Choroid plexus epithelial cell (primary cell): ENCODE measurements at regions not wholly inside any gene's neighbourhood (a gene's known extent, or its start where the extent isn't known, plus 50 kb on each side); places are given as distances from the start of the nearest gene placed in this dataset.

Source experiments
- DNase-seq: peaks from one replicate; pipeline ENCODE4 v3.0.0-alpha.2; 2010; ENCODE audit warnings: low read depth
- H3K4me3 ChIP-seq: 2 replicates; pipeline ENCODE4 v1.5.1; 2011; ENCODE audit warnings: low read depth, mild to moderate bottlenecking, control low read depth, low read length, moderate library complexity
- TF ChIP-seq, protein P1 (sequence below): conservative IDR thresholded peaks from 2 replicates; pipeline ENCODE4 v1.5.1; 2011; ENCODE audit warnings: low read depth, mild to moderate bottlenecking, control low read depth, inconsistent platforms, low read length, moderate library complexity

GRCh38 chr21:16159213-16159970, 429.6 kb downstream of the USP25 start:
- TF ChIP-seq, protein P1, sequence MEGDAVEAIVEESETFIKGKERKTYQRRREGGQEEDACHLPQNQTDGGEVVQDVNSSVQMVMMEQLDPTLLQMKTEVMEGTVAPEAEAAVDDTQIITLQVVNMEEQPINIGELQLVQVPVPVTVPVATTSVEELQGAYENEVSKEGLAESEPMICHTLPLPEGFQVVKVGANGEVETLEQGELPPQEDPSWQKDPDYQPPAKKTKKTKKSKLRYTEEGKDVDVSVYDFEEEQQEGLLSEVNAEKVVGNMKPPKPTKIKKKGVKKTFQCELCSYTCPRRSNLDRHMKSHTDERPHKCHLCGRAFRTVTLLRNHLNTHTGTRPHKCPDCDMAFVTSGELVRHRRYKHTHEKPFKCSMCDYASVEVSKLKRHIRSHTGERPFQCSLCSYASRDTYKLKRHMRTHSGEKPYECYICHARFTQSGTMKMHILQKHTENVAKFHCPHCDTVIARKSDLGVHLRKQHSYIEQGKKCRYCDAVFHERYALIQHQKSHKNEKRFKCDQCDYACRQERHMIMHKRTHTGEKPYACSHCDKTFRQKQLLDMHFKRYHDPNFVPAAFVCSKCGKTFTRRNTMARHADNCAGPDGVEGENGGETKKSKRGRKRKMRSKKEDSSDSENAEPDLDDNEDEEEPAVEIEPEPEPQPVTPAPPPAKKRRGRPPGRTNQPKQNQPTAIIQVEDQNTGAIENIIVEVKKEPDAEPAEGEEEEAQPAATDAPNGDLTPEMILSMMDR = no peak
- no peak overlapping the region for H3K4me3 ChIP-seq
- DNase-seq = no peak

DNA sequence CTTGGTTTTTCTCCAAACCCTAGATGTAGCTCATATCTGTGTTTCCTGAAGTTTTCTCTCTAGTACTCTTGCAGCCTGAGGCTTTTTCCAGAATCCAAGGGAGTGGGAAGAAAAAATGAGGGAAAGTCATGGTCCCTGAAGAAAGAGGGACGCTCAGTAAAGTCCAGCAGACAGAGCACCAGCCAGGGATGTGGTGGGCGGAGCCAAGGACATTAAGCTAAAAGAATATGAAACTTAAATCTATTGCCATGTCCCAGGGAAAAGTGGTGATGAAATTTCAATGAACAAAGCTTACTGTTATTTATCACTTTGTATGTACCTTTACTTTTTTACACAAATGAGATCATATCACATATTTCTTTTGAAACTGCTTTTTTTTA, 430.2 kb downstream of the USP25 start:
- TF ChIP-seq, protein P1 = no peak
- H3K4me3 ChIP-seq = no peak overlapping the region
- DNase-seq = no peak

- TF ChIP-seq, protein P1 = no peak
- DNase-seq = no peak
- H3K4me3 ChIP-seq = no peak overlapping the region
Observed at GRCh38 chr21:16162953-16163352, 433.2 kb downstream of the USP25 start.

- TF ChIP-seq, protein P1 = no peak
- H3K4me3 ChIP-seq = no peak overlapping the region
- peak; percentile 50 for DNase-seq
Observed at GRCh38 chr21:16169102-16169511, 439.3 kb downstream of the USP25 start.

DNA sequence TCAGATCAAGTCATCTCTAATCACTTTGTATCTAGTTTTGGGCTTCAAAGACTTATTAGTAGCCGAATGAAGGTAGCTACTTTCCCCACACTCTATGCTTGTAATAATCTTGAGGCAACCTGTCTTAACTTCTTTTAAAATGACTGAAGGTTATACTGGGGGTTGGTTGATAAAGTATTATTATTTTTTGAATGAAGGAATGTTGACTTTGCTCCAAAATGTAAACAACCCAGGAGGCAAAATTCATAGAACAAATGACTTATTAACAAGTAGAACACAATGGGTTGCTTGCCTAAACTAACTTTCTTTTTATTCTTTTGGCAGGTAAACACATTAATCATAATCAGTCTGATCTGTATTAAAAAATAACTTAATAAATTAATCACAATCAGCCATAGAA, 440.0 kb downstream of the USP25 start:
- TF ChIP-seq, protein P1 = no peak
- no peak for DNase-seq
- no peak overlapping the region for H3K4me3 ChIP-seq

DNA sequence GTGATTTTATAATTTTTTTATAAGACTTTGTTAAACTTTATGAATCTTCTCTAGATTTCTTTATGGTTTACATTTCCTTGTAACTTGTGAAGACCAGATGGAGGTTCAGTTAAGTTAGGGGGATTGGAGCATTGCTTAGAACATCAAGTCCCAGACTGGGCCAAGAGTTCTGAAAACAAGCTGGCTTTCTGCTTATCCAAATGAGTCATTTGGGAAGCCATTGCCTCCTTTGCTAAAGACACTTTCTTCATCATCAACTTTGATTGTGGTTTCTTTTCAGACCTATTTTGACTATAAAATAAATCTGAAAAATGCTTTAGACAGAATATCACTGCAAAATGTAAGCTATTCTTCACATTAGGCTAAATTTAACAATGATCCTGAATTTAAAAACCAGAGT, 446.8 kb downstream of the USP25 start:
- H3K4me3 ChIP-seq = no peak overlapping the region
- peak; percentile 55 for DNase-seq
- TF ChIP-seq, protein P1 = no peak

DNA sequence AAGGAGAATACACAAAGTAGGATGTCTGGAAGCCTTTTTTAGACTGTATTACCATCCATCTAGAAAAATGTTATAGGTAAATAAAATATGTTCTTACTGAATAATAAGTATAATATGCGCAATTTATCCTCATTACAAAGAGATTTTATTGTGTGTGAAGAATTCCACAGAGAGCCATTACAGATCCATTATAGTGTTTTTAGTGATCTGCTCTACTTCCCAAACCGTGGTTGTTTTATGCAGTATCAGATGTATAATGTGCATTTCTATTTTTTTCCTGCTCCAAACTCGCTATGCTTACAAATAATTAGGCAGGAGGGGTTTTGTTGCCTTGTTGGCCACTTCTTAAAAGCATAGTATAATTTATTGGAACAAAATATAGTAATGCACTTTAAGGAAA, 447.8 kb downstream of the USP25 start:
- no peak for DNase-seq
- TF ChIP-seq, protein P1 = no peak

More for the DNA sequence above, 447.8 kb downstream of the USP25 start:
- no peak overlapping the region for H3K4me3 ChIP-seq
